ENCODE measurements at regions not wholly inside any gene's neighbourhood (a gene's known extent, or its start where the extent isn't known, plus 50 kb on each side); places are given as distances from the start of the nearest gene placed in this dataset.
A peak's percentile ranks its signal among the peaks of the same experiment; 100 is the strongest.

DNA sequence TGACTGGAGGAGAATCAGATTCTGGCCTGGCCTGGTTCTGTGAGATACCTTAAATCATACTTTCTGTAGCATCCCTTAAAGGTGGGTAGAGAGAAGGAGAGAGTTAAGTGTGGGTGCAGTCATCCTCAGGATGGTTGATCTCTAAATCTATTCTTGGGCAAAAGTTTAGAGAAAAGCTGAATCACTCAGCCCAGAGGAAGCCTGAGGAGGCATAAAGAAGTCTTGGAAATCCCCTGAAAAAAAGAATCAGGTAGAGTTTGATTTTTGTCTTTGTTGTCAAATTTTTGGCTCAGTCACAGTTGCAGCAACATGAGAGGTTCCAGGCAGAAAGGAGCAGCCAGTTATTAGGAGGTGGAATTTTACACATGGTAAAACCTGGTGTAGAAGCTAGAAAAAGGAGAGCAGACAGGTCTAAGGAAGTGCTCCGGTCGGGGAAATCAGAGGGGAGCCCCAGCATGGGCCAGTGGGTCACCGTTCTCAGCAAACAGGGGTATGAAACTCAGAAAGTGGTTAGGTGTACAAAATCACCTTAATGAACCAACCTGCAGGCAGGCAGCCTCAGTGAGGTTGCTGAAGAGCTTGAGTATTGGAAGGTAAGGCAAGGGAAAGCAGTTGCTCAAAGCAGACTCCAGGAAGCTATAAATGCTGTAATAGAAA, 116.2 kb upstream of the CNTLN start:
- DNase-seq: no peak

DNA sequence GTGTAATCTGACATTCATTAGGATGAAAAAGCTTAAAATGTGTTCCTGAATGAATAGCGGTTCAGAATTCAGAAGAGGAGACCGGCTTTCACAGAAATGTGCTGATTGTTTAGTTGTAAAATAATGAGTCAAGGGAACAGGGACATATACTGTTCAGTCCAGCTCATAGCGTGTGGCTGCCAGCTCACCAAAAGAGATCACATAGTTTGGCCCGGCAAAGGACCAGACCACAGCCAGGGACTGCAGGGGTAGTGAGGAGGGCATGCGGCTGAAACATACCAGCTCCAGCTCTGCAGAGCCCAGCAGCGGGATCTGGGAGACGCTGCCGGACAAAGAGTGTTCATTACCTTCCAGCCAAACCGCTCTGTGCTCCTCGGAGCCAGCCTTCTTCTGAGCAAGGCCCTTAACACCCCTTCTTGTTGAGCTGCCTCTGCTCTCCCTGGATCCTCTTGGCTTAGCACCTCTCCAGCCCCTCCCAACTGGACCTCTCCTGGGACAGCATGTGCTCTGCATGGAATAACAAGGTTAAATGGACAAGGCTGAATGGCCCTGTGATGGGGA, 116.8 kb upstream of the CNTLN start:
- no peak for DNase-seq

GRCh38 chr9:17013891-17014290, 120.9 kb upstream of the CNTLN start:
- no peak for DNase-seq

DNA sequence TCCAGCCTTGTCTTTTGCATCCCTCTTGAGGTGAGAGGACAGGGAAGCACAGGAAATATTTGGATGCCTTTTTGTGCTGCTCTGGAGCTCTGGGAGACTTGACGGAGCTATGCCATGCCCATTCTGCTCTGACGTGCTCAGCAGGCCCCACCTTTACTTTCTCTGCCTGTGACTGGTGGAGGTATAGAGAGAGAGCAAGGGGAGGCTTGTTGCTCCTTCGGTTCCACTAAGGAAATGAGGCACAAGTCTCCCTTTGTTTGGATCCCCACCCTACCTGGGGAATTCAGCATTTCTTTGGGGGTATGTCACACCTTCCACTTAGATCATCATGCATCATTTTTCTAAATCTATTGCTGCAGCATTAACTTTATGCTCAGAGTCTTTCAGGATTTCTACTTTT, 121.8 kb upstream of the CNTLN start:
- DNase-seq: no peak

DNA sequence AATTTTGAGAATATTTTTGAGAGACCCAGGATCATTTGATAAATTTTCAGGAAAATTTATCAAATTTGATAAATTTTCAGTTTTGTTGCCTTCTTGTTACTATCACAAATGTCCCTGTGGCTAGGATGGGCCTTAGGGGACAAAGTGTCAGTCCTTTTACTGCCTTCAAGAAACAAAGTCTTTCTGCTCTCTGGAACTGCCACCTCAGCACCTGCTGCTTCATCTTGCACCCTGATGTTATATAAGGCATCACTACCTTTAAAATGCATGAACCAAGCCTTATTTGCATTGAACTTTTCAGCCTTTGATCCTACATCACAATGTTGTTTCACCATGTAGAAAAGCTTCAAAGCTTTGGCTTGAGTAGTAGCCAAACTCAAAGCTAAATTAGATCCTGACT, 123.0 kb upstream of the CNTLN start:
- no peak for DNase-seq

- no peak for DNase-seq
Measured at GRCh38 chr9:17009071-17009470, 125.8 kb upstream of the CNTLN start.

DNA sequence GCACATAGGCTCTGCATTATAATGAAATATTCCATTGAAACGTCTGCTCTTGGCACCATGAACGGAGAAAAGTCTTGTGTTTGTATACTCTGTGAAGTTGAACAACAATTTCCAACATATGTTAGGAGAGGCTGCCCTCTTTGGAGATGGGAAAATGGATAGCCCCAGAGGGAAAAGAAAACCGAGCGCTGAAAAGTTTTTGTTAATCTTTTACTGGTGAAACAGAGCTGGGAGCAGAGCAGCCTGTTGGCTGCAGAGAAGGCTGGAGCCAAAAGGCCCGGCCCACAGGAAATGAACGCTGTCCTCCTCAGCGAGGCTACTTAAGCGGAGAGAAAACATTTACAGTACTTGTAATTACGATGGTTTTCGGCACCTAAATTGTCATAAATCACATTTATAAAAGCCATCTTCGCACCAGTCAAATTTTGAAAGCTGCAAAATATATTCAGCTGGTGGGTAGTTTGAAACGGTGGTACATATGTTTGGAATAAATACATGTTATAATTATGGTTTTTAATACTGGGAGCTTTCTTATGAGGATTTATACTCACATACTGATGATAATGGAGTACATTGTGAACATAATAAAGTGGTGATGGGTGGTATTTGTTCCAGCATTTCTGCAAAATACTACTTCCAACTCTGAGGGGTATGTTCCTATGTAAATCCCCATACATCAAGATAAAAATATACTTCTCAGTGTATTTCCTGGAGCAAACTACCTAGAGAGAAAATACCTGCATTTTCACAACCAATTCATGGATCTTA, 129.6 kb upstream of the CNTLN start:
- peak; percentile 48 for DNase-seq

DNA sequence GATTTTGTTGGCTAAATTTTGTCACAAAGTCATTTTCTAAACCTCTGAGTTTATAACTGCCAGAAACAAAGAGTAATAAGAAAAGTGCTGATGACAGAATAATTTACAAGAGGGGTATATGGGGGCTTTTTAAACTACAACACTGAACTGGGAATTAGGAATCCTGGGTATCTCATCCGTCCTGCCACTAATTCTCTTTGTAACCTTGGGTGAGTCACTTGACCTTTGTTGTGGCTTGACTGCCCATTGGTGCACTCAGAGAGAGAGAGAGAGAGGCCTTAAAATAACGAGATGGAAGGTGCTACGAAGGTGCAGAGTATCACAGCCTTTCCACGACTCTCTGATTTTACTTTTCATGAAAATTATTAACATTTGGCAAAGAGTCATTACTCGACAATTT, 130.3 kb upstream of the CNTLN start:
- DNase-seq: no peak

DNA sequence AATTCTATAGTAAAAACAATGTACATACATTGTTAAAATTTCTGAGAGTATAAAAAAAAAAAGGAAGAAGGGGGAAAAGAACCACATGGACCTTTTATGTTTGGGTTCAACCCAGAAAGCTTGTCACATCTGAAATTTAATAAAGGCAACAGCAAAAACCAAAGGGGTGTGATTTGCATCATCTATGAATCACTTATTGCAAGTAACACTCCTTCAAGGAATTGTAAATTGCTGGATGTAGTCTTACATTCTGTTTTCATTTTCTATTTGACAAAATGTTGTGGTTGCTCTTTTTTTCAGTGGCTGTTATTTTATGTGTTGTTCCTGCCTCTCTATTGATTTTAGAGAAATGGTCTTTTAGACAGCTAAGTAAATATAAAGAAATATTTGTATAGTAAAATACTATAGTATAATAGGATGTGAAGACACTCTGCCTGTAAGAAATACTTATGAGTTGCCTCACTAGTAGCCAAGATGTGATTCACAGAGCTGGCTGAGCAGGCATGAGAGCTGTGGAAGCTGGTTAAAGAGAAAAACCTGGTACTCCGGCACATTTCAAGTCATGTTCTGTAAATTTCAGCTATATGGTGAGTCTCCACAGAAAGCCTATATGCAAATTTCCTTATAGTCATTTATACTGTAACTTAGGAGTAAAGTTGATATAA, 131.1 kb upstream of the CNTLN start:
- DNase-seq: no peak

- no peak for DNase-seq
Measured at GRCh38 chr9:16996901-16997491, 126.5 kb upstream of the BNC2 start.

DNA sequence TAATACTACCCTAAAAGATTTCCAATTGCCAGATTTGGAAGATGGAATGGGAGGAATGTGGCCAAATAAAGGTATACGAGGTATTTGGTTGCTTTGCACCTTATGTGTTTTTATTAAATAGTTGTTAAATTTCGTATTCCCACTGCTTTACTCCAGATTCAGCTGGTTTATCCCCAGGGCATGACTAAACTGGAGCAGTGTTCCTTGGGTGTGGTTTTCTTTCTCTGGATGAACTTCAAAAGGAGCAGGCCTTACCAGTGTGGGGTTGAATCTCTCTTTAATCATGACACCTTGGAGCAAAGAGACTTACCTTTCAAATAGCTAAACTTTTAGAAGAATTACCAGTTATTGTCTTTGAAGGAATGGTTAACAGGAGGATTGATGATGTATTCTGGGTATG, 121.7 kb upstream of the BNC2 start:
- no peak for DNase-seq

GRCh38 chr9:16987026-16987425, 116.6 kb upstream of the BNC2 start:
- no peak for DNase-seq

GRCh38 chr9:16986556-16986955, 116.1 kb upstream of the BNC2 start:
- DNase-seq: no peak

DNA sequence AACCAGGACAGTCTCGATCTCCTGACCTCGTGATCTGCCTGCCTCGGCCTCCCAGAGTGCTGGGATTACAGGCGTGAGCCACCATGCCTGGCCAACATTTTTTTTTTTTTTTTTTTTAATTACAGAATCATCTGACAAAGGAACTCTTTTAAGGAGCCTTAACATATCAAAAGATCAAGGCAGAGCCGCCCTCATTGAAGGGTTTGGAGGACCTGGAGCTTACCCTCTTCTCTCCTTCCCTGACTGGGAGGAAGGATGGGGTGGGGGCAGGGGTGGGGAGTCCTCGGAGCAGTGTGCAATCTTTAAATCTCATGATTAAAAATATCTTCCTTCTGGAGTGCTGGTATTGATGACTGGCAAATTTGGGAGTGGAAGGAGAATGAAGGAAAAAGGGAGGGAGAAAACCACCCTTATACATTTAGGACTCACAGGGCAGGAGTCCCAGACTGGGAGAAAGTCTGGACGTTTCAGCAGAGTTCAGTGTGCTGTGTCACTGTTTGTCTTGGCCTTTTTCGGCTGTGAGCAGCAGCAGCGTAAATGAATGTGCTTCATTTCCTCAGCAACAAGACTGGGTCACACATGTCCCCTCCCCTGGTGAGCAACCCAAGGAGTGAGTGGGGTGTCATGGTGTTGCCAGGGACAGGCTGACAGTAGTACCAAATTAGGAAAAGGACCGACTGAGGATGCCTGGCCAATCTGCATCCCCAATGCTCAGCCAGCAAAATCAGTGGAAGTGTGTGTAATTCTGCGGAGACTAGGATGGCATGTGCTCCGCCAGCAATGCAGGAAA, 115.3 kb upstream of the BNC2 start:
- no peak for DNase-seq

DNA sequence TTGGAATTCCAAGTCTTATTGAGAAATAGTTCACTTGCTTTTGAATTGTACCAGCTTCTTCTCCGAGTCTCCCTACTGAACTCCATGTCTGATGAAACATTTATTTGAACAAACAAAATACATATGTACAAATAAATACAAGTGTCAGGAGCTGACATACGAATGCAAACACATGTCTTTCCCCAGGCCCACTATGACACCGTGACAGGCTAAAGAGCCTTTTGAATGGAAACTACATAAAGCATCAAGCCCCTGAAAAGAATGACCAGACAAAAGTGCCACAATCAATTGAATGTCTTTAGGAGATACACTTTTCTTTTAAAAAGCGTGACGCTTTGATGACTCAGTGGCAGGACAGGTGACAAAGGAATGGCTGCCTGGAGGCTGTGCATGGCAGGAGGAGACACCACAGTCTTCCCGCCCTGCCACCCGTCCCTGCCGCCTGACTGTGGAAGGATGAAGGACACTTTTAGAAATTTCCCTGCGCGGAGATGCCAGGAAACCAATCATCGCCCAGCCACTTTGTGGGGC, 112.4 kb upstream of the BNC2 start:
- no peak for DNase-seq

DNA sequence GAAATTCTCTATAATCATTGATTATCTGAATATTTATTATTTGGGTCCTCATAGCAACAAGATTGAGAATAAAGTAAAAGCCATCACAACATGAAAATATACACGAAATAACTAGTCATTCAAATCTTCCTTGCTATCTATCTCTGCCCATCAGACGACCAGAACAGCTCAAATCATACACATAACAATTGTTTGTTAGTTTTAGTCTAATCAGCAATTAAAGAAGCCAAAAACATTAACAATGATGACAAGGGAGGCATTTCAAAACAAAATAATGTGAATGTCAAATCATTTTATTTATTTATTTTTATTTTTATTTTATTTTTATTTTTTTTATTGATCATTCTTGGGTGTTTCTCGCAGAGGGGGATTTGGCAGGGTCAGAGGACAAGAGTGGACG, 106.0 kb upstream of the BNC2 start:
- DNase-seq: no peak

DNA sequence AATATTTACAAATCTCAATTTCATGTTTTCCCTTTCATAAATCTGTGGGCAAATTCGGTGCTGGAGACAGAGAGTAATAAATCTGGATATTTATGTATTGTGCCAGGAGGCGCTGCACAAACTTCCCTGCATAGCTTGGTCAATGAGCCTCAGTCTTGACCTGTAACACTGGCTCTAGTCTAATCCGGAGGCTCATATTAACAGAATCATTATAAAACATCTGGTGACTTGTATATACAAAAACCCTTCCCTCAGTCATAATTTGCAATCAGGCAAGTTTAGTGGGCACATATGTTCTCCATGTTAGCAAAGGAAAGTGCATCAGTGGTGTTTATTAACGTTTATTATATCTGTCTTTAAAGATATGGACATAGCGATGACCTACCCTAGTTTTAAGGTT, 104.0 kb upstream of the BNC2 start:
- DNase-seq: no peak

GRCh38 chr9:16970321-16970720, 99.9 kb upstream of the BNC2 start:
- no peak for DNase-seq

- DNase-seq: no peak
Measured at GRCh38 chr9:16964228-16964627, 93.8 kb upstream of the BNC2 start.

GRCh38 chr9:16960084-16960483, 89.6 kb upstream of the BNC2 start:
- DNase-seq: no peak

DNA sequence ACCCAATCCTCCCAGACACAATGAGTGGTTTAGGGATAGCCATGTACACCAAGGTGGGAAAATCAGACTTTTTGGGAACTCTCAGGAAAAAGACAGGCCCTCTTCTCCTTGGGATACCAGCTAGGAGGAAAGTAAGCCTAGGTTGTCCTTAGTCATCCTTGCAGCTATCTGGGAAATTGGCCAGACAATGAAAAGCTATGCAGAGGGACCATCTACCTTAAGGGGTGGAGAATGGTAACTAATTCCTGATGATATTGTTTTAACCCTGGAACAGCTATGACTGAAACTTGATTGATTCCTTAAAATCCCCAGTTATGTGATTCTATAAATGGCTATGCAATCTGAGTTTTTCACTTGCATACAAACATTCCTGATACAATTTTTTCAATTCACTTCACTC, 88.9 kb upstream of the BNC2 start:
- no peak for DNase-seq

GRCh38 chr9:16954040-16954439, 83.6 kb upstream of the BNC2 start:
- DNase-seq: no peak

- DNase-seq: no peak
Measured at GRCh38 chr9:16951502-16951901, 81.0 kb upstream of the BNC2 start.

All from NCI-H774 (cell line).